SK-N-SH (cell line): ENCODE measurements at regions not wholly inside any gene's neighbourhood (a gene's known extent, or its start where the extent isn't known, plus 50 kb on each side); places are given as distances from the start of the nearest gene placed in this dataset.

Experiments
- CTCF ChIA-PET: fragments of 300-600, 350-600 bp; formaldehyde crosslinking; extraction: SDS; loops from one replicate; lab custom pipeline; 2021; lab: Yijun Ruan, JAX
- POLR2A ChIA-PET: fragments of 350-600 bp; sonication (Branson Sonifier 250); formaldehyde crosslinking; extraction: SDS; loops from one replicate; lab custom pipeline; 2020; ENCODE audit warnings: antibody characterized with exemption, inconsistent platforms; lab: Yijun Ruan, JAX
- DNase-seq: peaks from one replicate; pipeline ENCODE4 v3.0.0; 2012
- H2AFZ ChIP-seq: fragments of 200-600 bp; sonication (generic); 2 replicates; pipeline ENCODE4 v1.8.1; 2016; ENCODE audit warnings: antibody characterized with exemption, mild to moderate bottlenecking, low read depth
- H3F3A ChIP-seq: fragments of 200-600 bp; sonication (generic); replicated peaks from 2 replicates; pipeline ENCODE3; 2016; ENCODE audit warnings: antibody characterized with exemption, mild to moderate bottlenecking; ENCODE audit not compliant: insufficient read depth
- H3K27ac ChIP-seq, 2 experiments: fragments of 200-500 bp in 1 of 2; fragments of 200-600 bp in 1 of 2; sonication (Bioruptor generic) in 1 of 2; sonication (generic), shearing (Covaris generic) in 1 of 2; 2 replicates each; pipeline versions ENCODE4 v1.5.1 to v1.6.1; 2014 to 2016; ENCODE audit warnings: low read depth in 2 of 2, inconsistent platforms in 1 of 2, low read length in 1 of 2, mild to moderate bottlenecking in 1 of 2, mixed read lengths in 1 of 2
- H3K27me3 ChIP-seq: fragments of 200-600 bp; sonication (generic), shearing (Covaris generic); 2 replicates; pipeline ENCODE4 v1.6.1; 2016; ENCODE audit warnings: mixed run types; ENCODE audit not compliant: insufficient read depth
- H3K36me3 ChIP-seq, 2 experiments: fragments of 200-500 bp in 1 of 2; fragments of 200-600 bp in 1 of 2; sonication (Bioruptor generic) in 1 of 2; sonication (generic) in 1 of 2; replicated peaks in 1 of 2; 2 replicates each; pipeline versions ENCODE3 to v1.5.1; 2014 to 2016; ENCODE audit warnings: low read length in 1 of 2, mild to moderate bottlenecking in 1 of 2; ENCODE audit not compliant: insufficient read depth in 2 of 2, control insufficient read depth in 1 of 2
- H3K4me1 ChIP-seq, 2 experiments: fragments of 200-500 bp in 1 of 2; fragments of 200-600 bp in 1 of 2; sonication (Bioruptor generic) in 1 of 2; sonication (generic), shearing (Covaris generic) in 1 of 2; 2 replicates each; pipeline versions ENCODE4 v1.5.1 to v1.6.1; 2014 to 2016; ENCODE audit warnings: low read depth in 1 of 2, low read length in 1 of 2, mixed run types in 1 of 2; ENCODE audit not compliant: insufficient read depth in 2 of 2, control insufficient read depth in 1 of 2
- H3K4me2 ChIP-seq: fragments of 200-600 bp; sonication (generic), shearing (Covaris generic); 2 replicates; pipeline ENCODE4 v1.6.1; 2017; ENCODE audit warnings: mixed run types
- H3K4me3 ChIP-seq, 2 experiments: fragments of 200-500 bp in 1 of 2; fragments of 200-600 bp in 1 of 2; sonication (Bioruptor generic) in 1 of 2; sonication (generic), shearing (Covaris generic) in 1 of 2; 2 replicates each; pipeline versions ENCODE4 v1.5.1 to v1.8.1; 2014 to 2016; ENCODE audit warnings: low read depth in 2 of 2, inconsistent platforms in 1 of 2, low read length in 1 of 2, mild to moderate bottlenecking in 1 of 2, mixed read lengths in 1 of 2, moderate library complexity in 1 of 2
- H3K79me2 ChIP-seq: fragments of 200-600 bp; sonication (generic); 2 replicates; pipeline ENCODE4 v1.8.1; 2017; ENCODE audit warnings: mild to moderate bottlenecking; ENCODE audit not compliant: insufficient read depth
- H3K9ac ChIP-seq: fragments of 200-600 bp; sonication (generic); 2 replicates; pipeline ENCODE4 v1.6.1; 2017; ENCODE audit warnings: mixed run types
- H3K9me2 ChIP-seq: fragments of 200-600 bp; sonication (generic); 2 replicates; pipeline ENCODE4 v1.6.1; 2017; ENCODE audit warnings: mixed run types
- H3K9me3 ChIP-seq: fragments of 200-600 bp; sonication (generic); 2 replicates; pipeline ENCODE4 v1.6.1; 2017; ENCODE audit warnings: mixed run types, mild to moderate bottlenecking, moderate library complexity
- H4K20me1 ChIP-seq: fragments of 200-600 bp; sonication (generic); 2 replicates; pipeline ENCODE4 v1.6.1; 2017; ENCODE audit warnings: mild to moderate bottlenecking, mixed run types; ENCODE audit not compliant: insufficient read depth
- CHD2 ChIP-seq: fragments of 150-350 bp; IDR thresholded peaks from 2 replicates; pipeline ENCODE4 v1.6.1; 2018; ENCODE audit warnings: low read length; ENCODE audit not compliant: partially characterized antibody
- CTCF ChIP-seq: fragments of 200-600 bp; sonication (generic); IDR thresholded peaks from 2 replicates; pipeline ENCODE4 v1.6.1; 2017; ENCODE audit warnings: antibody characterized with exemption, mild to moderate bottlenecking, moderate library complexity
- ELF1 ChIP-seq: IDR thresholded peaks from 2 replicates; pipeline ENCODE4 v1.4.0; 2012
- FOSL2 ChIP-seq: IDR thresholded peaks from 2 replicates; pipeline ENCODE4 v1.4.0; 2012; ENCODE audit warnings: low read depth, mild to moderate bottlenecking, moderate library complexity, borderline replicate concordance
- FOXM1 ChIP-seq: IDR thresholded peaks from 2 replicates; pipeline ENCODE4 v1.4.0; 2012; ENCODE audit warnings: low read depth, mild to moderate bottlenecking
- GABPA ChIP-seq: IDR thresholded peaks from 2 replicates; pipeline ENCODE4 v1.4.0; 2012; ENCODE audit warnings: low read depth, mild to moderate bottlenecking
- GATA2 ChIP-seq: sonication (generic); formaldehyde crosslinking; IDR thresholded peaks from 2 replicates; pipeline ENCODE4 v1.5.0; 2020; ENCODE audit warnings: mild to moderate bottlenecking, missing genetic modification reagents
- JUND ChIP-seq: IDR thresholded peaks from 2 replicates; pipeline ENCODE4 v1.4.0; 2012
- MAX ChIP-seq: IDR thresholded peaks from 2 replicates; pipeline ENCODE4 v1.4.0; 2012; ENCODE audit warnings: low read depth
- NFIC ChIP-seq: IDR thresholded peaks from 2 replicates; pipeline ENCODE4 v1.4.0; 2012; ENCODE audit warnings: borderline replicate concordance
- PBX3 ChIP-seq: IDR thresholded peaks from 2 replicates; pipeline ENCODE4; 2012
- RAD21 ChIP-seq: IDR thresholded peaks from 2 replicates; pipeline ENCODE4 v1.6.1; 2012; ENCODE audit warnings: mild to moderate bottlenecking, low read length
- RCOR1 ChIP-seq: fragments of 150-350 bp; IDR thresholded peaks from 2 replicates; pipeline ENCODE4 v1.6.1; 2017; ENCODE audit warnings: antibody characterized with exemption, low read length
- RFX5 ChIP-seq: IDR thresholded peaks from 2 replicates; pipeline ENCODE4 v1.6.1; 2012; ENCODE audit warnings: mild to moderate bottlenecking, improper control_type of control experiment, low read length
- RXRA ChIP-seq: IDR thresholded peaks from 2 replicates; pipeline ENCODE4 v1.4.0; 2012; ENCODE audit warnings: low read depth, mild to moderate bottlenecking, borderline replicate concordance
- SIN3A ChIP-seq: IDR thresholded peaks from 2 replicates; pipeline ENCODE4 v1.6.1; 2012; ENCODE audit warnings: low read depth, mild to moderate bottlenecking, low read length, moderate library complexity, borderline replicate concordance
- SMC3 ChIP-seq: IDR thresholded peaks from 2 replicates; pipeline ENCODE4 v1.6.1; 2012; ENCODE audit warnings: low read depth, low read length, improper control_type of control experiment
- TEAD4 ChIP-seq: IDR thresholded peaks from 2 replicates; pipeline ENCODE4 v1.4.0; 2012; ENCODE audit warnings: mild to moderate bottlenecking, borderline replicate concordance; ENCODE audit not compliant: insufficient read depth
- USF2 ChIP-seq: fragments of 150-350 bp; IDR thresholded peaks from 2 replicates; pipeline ENCODE4 v1.6.1; 2017; ENCODE audit warnings: antibody characterized with exemption, low read length, low read depth, borderline replicate concordance
- YY1 ChIP-seq: IDR thresholded peaks from 2 replicates; pipeline ENCODE4 v1.4.0; 2012; ENCODE audit warnings: low read depth, mild to moderate bottlenecking
- ZBTB33 ChIP-seq: IDR thresholded peaks from 2 replicates; pipeline ENCODE4 v1.4.0; 2012; ENCODE audit warnings: low read depth, borderline replicate concordance
- WGBS: methylation state at CpG from one replicate; pipeline ENCODE4 v1.1.6; 2017; ENCODE audit warnings: low lambda C conversion rate; 5-methylcytosine and 5-hydroxymethylcytosine counted together

- TF ChIP-seq RFX5 (no peak), RXRA (no peak)
Measured at GRCh38 chr19:28700176-28700575, 512.8 kb downstream of the UQCRFS1 start (continued).

GRCh38 chr19:28697308-28697707 is 515.6 kb downstream of the UQCRFS1 start:
- H3K36me3 ChIP-seq, result no peaks in the 10 kb centered on the region
- no peaks in the 10 kb centered on the region for H3K9me3 ChIP-seq
- no peak overlapping the region for H3K27ac ChIP-seq
- no peaks in the 10 kb centered on the region for H3K4me1 ChIP-seq
- no peak overlapping the region for H3K4me2 ChIP-seq
- H3K9me2 ChIP-seq, result no peaks in the 10 kb centered on the region
- 0% methylated on average over 1 of the region's 1 CpG for WGBS
- no peaks in the 10 kb centered on the region for H3K79me2 ChIP-seq
- ChIA-PET CTCF (interaction anchor here (1.0 kb wide), 1 partner anchor 12 kb away, joined by 4 read pairs; no protein-coding TSS in a partner anchor), POLR2A (no interaction called here)
- DNase-seq, result no peak
- peaks cover 3% of the 10 kb centered on the region for H3F3A ChIP-seq
- no peak for TF ChIP-seq ZBTB33
- no peak for TF ChIP-seq JUND
- TF ChIP-seq MAX, result no peak
- no peak for TF ChIP-seq NFIC
- no peak for TF ChIP-seq RCOR1
- no peak for TF ChIP-seq ELF1
- TF ChIP-seq CHD2, result no peak
- no peak for TF ChIP-seq PBX3
- TF ChIP-seq YY1, result no peak
- TF ChIP-seq RAD21, result no peak
- no peak for TF ChIP-seq GABPA
- H3K27me3 ChIP-seq, result no peaks in the 10 kb centered on the region
- no peak overlapping the region for H3K9ac ChIP-seq
- no peak overlapping the region for H3K4me3 ChIP-seq
- no peak overlapping the region for H2AFZ ChIP-seq
- no peaks in the 10 kb centered on the region for H4K20me1 ChIP-seq

GRCh38 chr19:28694812-28695211 is 518.1 kb downstream of the UQCRFS1 start:
- H3K9me3 ChIP-seq, result no peaks in the 10 kb centered on the region
- TF ChIP-seq FOSL2 (no peak), RCOR1 (no peak), TEAD4 (no peak), USF2 (no peak), RFX5 (no peak), GATA2 (no peak), MAX (no peak), SIN3A (no peak), CTCF (no peak), NFIC (no peak), FOXM1 (no peak), SMC3 (no peak)
- no peak overlapping the region for H3K4me2 ChIP-seq
- CTCF ChIA-PET, result interaction anchor here (0.6 kb wide), 1 partner anchor 370 kb away, joined by 3 read pairs; no protein-coding TSS in a partner anchor
- no peaks in the 10 kb centered on the region for H4K20me1 ChIP-seq
- no peak overlapping the region for H3K4me3 ChIP-seq
- H3K36me3 ChIP-seq, result no peaks in the 10 kb centered on the region
- H3K4me1 ChIP-seq, result no peaks in the 10 kb centered on the region
- POLR2A ChIA-PET, result no interaction called here
- under 1% methylated on average over 5 of the region's 5 CpGs for WGBS
- H3K9ac ChIP-seq, result no peak overlapping the region
- no peaks in the 10 kb centered on the region for H3K9me2 ChIP-seq
- DNase-seq, result no peak
- H3F3A ChIP-seq, result no peaks in the 10 kb centered on the region
- H3K27me3 ChIP-seq, result no peaks in the 10 kb centered on the region
- 0 out of 2 replicates have a peak overlapping the region, but pooled peaks have one; percentile 37 for H2AFZ ChIP-seq
- H3K27ac ChIP-seq, result no peak overlapping the region
- no peaks in the 10 kb centered on the region for H3K79me2 ChIP-seq
